ENCODE measurements at regions not wholly inside any gene's neighbourhood (a gene's known extent, or its start where the extent isn't known, plus 50 kb on each side); places are given as distances from the start of the nearest gene placed in this dataset.

DNA sequence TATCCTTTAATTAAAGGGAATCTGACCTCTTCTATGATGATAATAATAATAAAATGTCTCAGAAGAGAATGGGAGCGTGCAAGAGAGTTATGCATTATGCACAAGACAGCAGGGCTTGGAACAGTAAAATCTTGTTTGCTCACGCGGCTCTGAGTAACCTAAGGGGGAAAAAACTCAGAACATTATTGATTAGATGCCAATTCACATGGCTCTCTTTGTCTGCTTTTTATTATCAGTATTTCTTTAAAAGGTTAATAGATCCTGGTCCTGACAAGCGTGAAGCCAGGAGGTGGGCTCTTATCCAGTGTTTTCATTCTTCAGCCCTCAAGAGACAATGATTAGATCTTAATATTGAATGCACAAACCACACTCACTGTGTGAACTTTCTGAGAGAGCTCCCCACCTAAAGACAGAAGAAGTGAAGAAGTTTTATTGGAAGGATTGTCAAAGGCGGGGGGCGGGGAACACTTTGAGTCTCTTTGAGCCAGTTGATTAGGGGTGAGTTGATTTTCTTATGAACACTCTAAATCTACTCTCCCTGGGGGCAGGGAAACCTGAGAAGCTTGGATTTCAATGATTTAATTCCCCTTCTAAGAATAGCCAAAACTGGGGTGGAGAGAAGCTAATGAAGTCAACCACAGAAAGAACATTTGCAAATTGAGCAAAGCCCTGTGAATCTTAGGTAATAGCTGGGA, 127.5 kb upstream of the CTAGE1 start:
- no peak for TF ChIP-seq CTCF (IDR thresholded peaks at IDR 0.05)
- no peak overlapping the region for H3K4me3 Mint-ChIP-seq (ENCODE audit: unreplicated experiment)
- H3K9me3 Mint-ChIP-seq (ENCODE audit: unreplicated experiment): no peaks in the 10 kb centered on the region
- H3K27ac Mint-ChIP-seq (ENCODE audit: unreplicated experiment): no peak overlapping the region
- DNase-seq (ENCODE audit: extremely low spot score, unreplicated experiment): no peak
- no peaks in the 10 kb centered on the region for H3K27me3 Mint-ChIP-seq (ENCODE audit: unreplicated experiment)
- H3K36me3 Mint-ChIP-seq (ENCODE audit: unreplicated experiment): no peaks in the 10 kb centered on the region
- peaks cover 33% of the 10 kb centered on the region for H3K4me1 Mint-ChIP-seq (ENCODE audit: unreplicated experiment)

GRCh38 chr18:22546905-22547570, 129.3 kb upstream of the CTAGE1 start:
- DNase-seq (ENCODE audit: extremely low spot score, unreplicated experiment): no peak
- H3K27me3 Mint-ChIP-seq (ENCODE audit: unreplicated experiment): no peaks in the 10 kb centered on the region
- no peaks in the 10 kb centered on the region for H3K9me3 Mint-ChIP-seq (ENCODE audit: unreplicated experiment)
- no peaks in the 10 kb centered on the region for H3K36me3 Mint-ChIP-seq (ENCODE audit: unreplicated experiment)
- H3K4me1 Mint-ChIP-seq (ENCODE audit: unreplicated experiment): peaks cover 27% of the 10 kb centered on the region
- TF ChIP-seq CTCF (IDR thresholded peaks at IDR 0.05): no peak
- no peak overlapping the region for H3K4me3 Mint-ChIP-seq (ENCODE audit: unreplicated experiment)
- no peak overlapping the region for H3K27ac Mint-ChIP-seq (ENCODE audit: unreplicated experiment)

DNA sequence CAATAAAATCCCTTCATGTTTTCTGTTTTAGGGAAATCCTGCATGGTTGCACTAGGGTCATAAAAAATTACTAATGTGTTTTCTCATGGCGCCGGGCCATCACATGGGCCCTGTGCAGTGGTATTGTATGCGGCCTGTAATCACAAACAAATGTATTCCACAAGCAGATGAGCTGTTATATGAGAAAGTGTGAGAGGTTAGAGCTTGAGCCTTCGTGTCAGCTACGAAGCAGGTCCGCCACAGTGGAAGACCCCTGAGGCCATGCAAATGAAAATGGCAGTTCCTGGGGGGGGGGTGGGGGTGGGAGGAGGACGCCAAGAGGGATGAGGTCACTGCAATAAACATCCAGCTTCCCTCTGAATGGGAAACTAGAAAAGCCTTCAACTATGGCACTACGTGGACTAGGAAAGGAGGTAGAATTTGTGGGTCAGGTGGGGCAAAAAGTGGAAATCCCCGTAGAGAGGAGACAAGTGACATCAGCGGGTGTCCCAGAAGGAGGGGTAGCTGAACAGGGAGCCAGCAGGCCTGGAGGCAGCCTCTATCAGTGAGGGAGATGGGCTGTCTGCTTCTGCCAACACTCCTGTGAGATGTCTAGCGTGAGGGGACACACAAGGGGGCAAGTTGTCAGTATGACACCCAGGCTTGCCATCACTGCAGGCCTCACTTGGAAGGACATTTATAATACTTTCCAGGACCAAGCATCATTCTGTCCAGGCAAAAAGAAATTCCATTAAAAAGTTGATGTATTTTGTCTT, 130.3 kb upstream of the CTAGE1 start:
- no peak for TF ChIP-seq CTCF (IDR thresholded peaks at IDR 0.05)
- H3K4me3 Mint-ChIP-seq (ENCODE audit: unreplicated experiment): no peak overlapping the region
- peaks cover 26% of the 10 kb centered on the region for H3K4me1 Mint-ChIP-seq (ENCODE audit: unreplicated experiment)
- no peaks in the 10 kb centered on the region for H3K9me3 Mint-ChIP-seq (ENCODE audit: unreplicated experiment)
- no peaks in the 10 kb centered on the region for H3K27me3 Mint-ChIP-seq (ENCODE audit: unreplicated experiment)
- H3K27ac Mint-ChIP-seq (ENCODE audit: unreplicated experiment): no peak overlapping the region
- no peaks in the 10 kb centered on the region for H3K36me3 Mint-ChIP-seq (ENCODE audit: unreplicated experiment)
- DNase-seq (ENCODE audit: extremely low spot score, unreplicated experiment): no peak

DNA sequence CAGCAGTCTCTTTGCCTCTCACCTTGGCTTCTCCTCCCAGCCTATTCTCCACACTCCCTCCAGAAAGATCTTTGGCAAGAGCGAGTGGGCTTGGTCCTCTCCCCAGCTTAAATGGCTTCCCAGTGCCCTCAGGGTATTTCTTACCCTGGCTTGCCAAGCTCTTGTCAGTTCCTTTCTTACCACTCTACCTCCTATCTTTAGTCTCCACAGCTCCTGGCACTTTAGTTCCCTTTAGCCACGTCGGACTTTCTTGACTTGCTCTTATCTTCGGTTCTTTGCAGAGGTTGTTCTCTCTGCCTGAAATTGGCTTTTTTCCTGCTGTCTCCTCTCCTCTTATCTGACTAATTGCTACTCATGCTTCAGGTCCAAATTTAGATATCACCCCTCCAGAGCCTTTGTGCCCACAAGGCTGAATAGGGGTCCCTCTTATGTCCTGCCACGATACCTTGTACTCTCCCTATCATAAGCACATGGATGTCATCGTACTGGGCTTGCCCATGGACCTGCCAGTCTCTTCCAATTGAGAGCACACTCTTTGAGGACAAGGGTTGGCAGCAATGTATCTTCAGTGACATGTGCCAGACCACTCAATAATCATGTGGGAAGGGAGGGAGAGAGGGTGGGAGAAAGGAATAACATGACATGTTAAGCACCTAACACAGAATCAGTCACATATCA, 131.7 kb upstream of the CTAGE1 start:
- no peak overlapping the region for H3K4me3 Mint-ChIP-seq (ENCODE audit: unreplicated experiment)
- H3K27ac Mint-ChIP-seq (ENCODE audit: unreplicated experiment): no peak overlapping the region
- no peaks in the 10 kb centered on the region for H3K27me3 Mint-ChIP-seq (ENCODE audit: unreplicated experiment)
- peaks cover 25% of the 10 kb centered on the region for H3K4me1 Mint-ChIP-seq (ENCODE audit: unreplicated experiment)
- no peaks in the 10 kb centered on the region for H3K36me3 Mint-ChIP-seq (ENCODE audit: unreplicated experiment)
- DNase-seq (ENCODE audit: extremely low spot score, unreplicated experiment): no peak
- H3K9me3 Mint-ChIP-seq (ENCODE audit: unreplicated experiment): no peaks in the 10 kb centered on the region
- TF ChIP-seq CTCF (IDR thresholded peaks at IDR 0.05): no peak
